GM10266 (cell line): ENCODE measurements at regions not wholly inside any gene's neighbourhood (a gene's known extent, or its start where the extent isn't known, plus 50 kb on each side); places are given as distances from the start of the nearest gene placed in this dataset.

Experiments
- DNase-seq: peaks from one replicate; pipeline ENCODE4 v3.0.0; 2012; ENCODE audit errors: extremely low spot score
- TF ChIP-seq, protein P1 (sequence below): IDR thresholded peaks from 2 replicates; pipeline ENCODE4 v1.5.1; 2012; ENCODE audit warnings: mild to moderate bottlenecking, low read depth; ENCODE audit not compliant: control insufficient read depth, insufficient read depth; ENCODE audit errors: missing control alignments

DNA sequence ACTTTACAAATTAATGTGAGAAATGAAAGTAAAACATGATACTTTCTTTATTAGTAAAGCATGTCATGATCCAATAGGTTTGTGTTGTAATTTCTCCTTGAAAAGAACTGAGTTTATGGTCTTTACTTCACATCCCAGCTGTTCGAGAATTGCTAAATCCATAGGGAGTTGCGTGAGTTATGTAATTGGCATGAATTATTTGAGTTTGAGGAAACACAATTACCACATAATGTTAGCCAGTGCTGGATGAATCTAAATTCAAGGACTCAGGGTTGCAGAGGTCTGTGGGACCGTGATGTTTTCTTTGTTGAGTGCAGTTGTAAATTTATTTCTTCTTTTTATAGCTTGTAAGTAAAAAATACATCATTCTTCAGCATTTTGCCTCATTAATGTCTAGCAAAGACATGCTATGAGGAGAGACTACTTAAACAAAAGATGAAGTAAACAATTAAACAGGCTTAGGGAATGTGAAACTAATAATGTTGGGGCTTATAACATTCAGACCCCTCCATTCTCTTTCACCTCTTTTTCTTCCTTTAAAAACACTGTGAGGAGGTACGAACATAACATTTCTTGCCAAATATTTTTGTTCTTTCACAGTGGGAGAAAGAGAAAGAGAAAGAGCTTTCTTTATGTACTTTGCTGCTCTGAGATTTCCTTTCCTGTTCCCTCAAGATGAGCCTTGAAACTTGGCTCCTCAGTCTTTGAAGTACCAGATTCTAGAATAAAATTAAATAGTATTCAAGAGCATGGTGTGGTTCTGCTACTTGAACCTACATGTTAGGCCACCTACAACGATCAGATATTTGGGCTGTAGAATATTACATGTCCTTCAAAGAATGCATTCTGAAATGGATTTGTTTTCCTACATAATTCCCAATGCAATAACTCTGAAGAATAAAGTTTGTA, 159.6 kb upstream of the ANK2 start:
- DNase-seq = no peak
- TF ChIP-seq, protein P1, sequence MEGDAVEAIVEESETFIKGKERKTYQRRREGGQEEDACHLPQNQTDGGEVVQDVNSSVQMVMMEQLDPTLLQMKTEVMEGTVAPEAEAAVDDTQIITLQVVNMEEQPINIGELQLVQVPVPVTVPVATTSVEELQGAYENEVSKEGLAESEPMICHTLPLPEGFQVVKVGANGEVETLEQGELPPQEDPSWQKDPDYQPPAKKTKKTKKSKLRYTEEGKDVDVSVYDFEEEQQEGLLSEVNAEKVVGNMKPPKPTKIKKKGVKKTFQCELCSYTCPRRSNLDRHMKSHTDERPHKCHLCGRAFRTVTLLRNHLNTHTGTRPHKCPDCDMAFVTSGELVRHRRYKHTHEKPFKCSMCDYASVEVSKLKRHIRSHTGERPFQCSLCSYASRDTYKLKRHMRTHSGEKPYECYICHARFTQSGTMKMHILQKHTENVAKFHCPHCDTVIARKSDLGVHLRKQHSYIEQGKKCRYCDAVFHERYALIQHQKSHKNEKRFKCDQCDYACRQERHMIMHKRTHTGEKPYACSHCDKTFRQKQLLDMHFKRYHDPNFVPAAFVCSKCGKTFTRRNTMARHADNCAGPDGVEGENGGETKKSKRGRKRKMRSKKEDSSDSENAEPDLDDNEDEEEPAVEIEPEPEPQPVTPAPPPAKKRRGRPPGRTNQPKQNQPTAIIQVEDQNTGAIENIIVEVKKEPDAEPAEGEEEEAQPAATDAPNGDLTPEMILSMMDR = no peak

- TF ChIP-seq, protein P1 = no peak
- DNase-seq = no peak
These were observed 155.0 kb upstream of the ANK2 start for GRCh38 chr4:112894480-112894879.

GRCh38 chr4:112894951-112895350, 154.5 kb upstream of the ANK2 start:
- TF ChIP-seq, protein P1 = no peak
- no peak for DNase-seq

GRCh38 chr4:112895811-112896608, 153.4 kb upstream of the ANK2 start:
- no peak for DNase-seq
- TF ChIP-seq, protein P1 = no peak

- no peak for DNase-seq
- TF ChIP-seq, protein P1 = no peak
These were observed 152.8 kb upstream of the ANK2 start for GRCh38 chr4:112896609-112897190.

DNA sequence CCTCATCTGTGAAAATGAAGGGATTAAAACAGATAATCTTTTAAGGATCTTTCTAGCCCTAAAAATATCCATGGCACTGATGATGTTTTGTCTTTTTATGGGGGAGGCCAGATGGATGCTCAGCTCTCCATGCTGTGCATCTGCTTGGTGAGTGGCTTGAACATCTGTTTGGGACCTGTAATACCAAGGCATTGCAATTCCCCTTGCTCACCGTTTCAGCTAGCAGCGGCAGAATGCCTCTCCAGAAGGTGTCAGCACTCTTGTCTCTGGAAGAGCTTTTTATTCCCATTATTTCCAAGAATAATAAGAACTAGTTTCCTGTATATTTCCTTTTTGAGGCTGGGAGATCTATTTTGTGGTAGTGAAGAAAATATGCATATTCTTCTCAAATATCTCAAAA, 151.9 kb upstream of the ANK2 start:
- DNase-seq = no peak
- TF ChIP-seq, protein P1 = no peak
